ENCODE measurements at regions not wholly inside any gene's neighbourhood (a gene's known extent, or its start where the extent isn't known, plus 50 kb on each side); places are given as distances from the start of the nearest gene placed in this dataset.

DNA sequence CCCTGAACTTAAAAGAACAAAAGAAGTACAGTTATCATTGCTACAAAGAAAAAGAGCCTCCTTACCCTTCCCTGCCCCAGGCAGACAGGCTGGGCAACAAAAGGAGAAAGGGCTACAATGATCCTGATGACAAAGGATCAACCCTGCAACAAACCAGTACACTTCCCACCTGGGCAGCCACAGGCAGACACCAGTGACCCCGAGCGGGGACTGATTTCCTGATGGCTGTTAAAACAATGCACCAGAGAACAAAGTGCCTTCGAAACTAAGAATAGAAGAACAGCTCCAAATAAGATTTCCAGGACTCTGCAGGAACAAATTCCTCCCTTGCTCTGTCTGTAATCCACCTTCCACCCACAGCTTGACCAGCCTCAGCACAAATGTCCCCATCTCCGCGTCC lies 106.3 kb upstream of the ARHGEF3 start:
- TF ChIP-seq, protein P1, sequence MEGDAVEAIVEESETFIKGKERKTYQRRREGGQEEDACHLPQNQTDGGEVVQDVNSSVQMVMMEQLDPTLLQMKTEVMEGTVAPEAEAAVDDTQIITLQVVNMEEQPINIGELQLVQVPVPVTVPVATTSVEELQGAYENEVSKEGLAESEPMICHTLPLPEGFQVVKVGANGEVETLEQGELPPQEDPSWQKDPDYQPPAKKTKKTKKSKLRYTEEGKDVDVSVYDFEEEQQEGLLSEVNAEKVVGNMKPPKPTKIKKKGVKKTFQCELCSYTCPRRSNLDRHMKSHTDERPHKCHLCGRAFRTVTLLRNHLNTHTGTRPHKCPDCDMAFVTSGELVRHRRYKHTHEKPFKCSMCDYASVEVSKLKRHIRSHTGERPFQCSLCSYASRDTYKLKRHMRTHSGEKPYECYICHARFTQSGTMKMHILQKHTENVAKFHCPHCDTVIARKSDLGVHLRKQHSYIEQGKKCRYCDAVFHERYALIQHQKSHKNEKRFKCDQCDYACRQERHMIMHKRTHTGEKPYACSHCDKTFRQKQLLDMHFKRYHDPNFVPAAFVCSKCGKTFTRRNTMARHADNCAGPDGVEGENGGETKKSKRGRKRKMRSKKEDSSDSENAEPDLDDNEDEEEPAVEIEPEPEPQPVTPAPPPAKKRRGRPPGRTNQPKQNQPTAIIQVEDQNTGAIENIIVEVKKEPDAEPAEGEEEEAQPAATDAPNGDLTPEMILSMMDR (IDR thresholded peaks at IDR 0.05; ENCODE audit: low read depth, low read length): no peak
- DNase-seq (ENCODE audit: extremely low read depth, low read depth): no peak

DNA sequence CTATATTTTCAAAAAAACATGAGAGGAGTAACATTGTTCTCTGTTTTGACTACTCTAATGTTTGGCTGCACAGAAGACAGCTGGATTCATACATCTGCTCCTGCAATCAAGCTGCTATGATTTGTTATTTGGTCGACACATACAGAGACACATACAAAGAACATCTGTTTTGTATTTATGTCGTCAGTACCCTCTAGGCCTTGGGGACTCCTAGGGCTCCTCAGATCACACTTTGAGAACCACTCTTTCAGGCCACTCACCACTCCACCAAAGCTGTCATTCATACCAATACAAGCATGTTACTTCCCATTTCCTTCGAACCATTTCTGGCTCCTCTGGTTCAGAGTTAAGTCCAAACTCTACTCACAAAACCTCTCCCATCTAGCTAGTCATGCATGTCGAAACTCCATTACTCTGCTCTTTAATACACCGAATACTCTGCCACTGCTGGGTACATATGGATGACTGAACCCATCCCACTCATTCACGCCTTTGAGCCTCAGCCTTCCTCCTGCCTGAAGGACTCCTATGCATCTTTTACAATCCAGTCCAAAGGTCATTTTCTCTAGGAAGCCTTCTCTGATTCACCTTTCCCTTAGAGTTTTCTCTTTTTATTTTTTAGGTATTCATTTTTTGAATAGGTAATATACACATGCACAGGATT lies 102.9 kb upstream of the ARHGEF3 start:
- no peak for DNase-seq (ENCODE audit: extremely low read depth, low read depth)
- TF ChIP-seq, protein P1 (IDR thresholded peaks at IDR 0.05; ENCODE audit: low read depth, low read length): no peak

DNA sequence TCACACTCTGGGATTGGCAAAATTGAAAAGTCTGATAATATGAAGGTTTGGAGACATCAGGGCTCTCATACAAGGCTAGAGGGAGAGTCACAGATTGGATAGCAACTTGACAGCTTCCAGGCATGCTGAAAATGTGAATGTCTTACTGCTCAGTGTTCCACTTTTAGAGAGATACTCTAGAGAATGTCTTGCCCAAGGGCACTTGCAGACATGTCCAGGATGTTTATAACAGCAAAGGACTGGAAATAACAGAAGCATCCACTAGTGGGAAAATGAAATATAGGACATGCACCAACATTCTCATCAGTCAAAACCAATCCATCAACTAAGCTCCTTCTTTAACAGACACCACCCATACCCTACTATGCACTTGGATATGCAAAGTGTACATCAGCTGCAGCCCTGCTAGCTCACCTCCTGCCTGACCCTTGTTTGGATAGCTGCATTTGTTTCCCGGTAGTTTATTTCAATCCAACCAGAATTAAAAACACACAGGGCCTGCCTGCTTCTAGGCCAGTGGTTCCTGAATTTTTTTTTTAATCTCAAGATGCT lies 101.6 kb upstream of the ARHGEF3 start:
- DNase-seq (ENCODE audit: extremely low read depth, low read depth): no peak
- TF ChIP-seq, protein P1 (IDR thresholded peaks at IDR 0.05; ENCODE audit: low read depth, low read length): no peak

DNA sequence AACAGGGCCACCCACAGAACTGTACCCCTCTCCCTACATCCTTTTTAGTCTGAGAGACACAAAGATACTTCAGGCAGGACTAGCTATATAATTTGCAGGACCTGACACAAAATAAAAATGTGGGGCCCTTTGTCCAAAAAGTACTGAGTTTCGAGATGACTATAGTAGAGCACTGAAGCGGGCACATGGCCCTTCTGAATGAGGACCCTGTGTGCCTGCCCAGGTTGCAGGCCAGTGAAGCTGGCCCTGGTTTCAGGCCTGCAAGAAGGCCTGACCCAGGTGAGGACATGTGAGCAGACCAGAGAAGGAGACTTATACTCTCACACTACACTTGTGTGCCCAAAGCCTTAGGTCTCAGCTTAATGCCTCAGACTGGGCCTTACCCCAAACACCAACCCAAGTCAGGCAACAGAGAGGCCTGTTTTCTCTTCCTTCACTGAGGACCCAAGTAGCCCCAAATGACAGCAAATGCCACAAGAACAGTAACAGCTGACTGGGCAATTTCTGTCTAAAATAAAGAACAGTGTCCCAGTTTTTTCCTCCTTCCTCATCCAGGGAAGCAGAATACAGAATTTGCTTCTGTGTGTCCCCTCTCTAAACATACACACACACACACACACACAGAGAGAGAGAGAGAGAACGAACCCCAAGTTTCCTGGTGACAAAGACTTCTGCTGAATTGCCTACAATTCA lies 100.9 kb upstream of the ARHGEF3 start:
- DNase-seq (ENCODE audit: extremely low read depth, low read depth): no peak

DNA sequence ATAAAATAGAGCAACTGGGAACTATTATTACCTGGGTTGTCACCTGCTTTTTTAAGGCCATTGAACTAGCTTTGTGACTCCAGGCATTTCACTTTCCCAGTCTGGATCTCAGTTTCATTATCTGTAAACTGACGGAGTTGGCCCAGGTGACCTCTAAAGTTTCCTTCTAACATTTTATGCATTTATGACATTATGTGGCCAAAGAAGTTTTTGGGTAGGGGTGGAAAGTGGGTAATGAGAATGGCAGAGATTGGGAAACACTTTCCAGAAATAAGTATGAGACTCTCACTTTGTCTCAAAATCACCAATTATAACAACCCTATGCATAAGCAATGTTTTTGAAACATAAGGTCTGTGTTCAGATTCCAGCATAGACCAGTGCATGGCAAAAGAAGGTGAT lies 99.1 kb upstream of the ARHGEF3 start:
- DNase-seq (ENCODE audit: extremely low read depth, low read depth): no peak
- TF ChIP-seq, protein P1 (IDR thresholded peaks at IDR 0.05; ENCODE audit: low read depth, low read length): no peak

More for the DNA sequence above, 100.9 kb upstream of the ARHGEF3 start:
- TF ChIP-seq, protein P1 (IDR thresholded peaks at IDR 0.05; ENCODE audit: low read depth, low read length): no peak

DNA sequence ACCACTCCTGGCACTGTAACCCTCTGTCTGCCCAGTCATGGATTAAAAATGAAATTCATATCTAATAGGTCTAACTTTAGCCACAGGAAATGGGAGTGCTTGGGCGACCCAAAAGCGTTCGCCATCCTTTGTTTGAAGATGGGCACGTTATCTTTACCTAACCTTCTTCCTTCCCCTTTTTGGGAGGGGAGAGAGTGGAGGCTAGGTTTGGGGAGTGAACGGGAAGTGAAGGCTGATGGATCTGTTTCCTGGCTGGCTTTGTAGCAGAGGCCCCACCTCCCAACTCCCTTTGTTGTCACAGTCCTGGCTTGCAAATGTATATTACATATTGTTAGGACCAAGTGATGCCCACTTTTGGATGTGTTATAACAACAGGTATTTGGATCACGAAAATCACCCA lies 98.1 kb upstream of the ARHGEF3 start:
- TF ChIP-seq, protein P1 (IDR thresholded peaks at IDR 0.05; ENCODE audit: low read depth, low read length): no peak
- DNase-seq (ENCODE audit: extremely low read depth, low read depth): no peak

DNA sequence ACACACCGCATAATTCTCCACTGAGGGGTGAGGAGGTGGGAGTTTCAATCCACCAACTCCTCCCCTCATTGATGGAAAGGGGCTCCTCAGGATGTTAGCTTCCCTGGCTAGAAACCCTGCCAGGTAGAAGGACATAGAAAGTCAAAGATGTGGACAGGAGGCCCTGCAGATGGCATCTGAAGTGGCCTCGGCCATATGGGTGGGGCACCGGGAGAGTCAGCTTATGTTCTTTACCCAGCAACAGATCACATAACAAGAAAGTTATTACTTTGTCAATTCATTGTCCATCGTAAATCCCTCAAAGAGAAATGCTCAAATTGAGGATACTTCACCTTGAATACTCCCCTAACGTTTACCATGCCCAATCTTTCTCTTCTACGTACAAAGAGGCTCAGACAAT lies 97.3 kb upstream of the ARHGEF3 start:
- TF ChIP-seq, protein P1 (IDR thresholded peaks at IDR 0.05; ENCODE audit: low read depth, low read length): no peak

More for the DNA sequence above, 97.3 kb upstream of the ARHGEF3 start:
- no peak for DNase-seq (ENCODE audit: extremely low read depth, low read depth)

Measured in AG09319 (cell line).